HG02610 (cell line): ENCODE measurements at regions not wholly inside any gene's neighbourhood (a gene's known extent, or its start where the extent isn't known, plus 50 kb on each side); places are given as distances from the start of the nearest gene placed in this dataset.

Experiments used
- ATAC-seq: cut with Tn5 transposase; IDR thresholded peaks from one replicate; pipeline ENCODE4 v1.9.1; 2021; ENCODE audit warnings: mild to moderate bottlenecking, moderate library complexity; ENCODE audit not compliant: unreplicated experiment

GRCh38 chr5:2008851-2009629 is 126.3 kb upstream of the IRX4 start:
- no peak for ATAC-seq

DNA sequence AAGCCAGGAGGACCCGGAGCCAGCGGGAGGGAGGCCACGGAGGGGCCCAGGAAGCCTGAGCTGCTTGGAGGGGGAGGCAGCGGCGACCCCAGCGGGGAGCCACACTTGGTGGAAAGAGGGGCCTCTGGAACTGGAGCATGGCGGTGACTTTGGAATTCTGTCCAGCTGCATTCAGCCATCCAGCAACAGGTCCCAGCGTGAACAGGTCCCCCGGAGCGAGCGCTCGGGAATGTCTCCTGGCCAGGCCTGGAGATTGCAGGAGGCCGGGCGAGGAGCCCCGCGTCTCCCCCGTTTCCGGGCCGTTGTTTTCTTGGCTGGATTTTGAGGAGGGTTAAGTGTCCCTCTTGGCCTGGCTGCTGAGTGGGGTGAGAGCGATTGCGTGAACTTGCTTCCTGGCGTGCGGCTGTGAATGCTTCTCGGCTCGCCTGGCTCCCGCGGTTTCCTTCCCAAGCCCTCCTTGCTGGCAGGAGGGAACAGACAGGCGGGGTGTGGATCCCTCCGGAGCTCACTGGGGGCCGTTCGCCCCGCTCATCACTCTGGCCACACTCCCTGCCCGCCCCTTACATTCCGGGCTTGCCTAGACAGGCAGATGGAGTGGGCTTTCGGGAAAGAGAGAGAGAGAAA is 125.3 kb upstream of the IRX4 start:
- ATAC-seq: no peak

DNA sequence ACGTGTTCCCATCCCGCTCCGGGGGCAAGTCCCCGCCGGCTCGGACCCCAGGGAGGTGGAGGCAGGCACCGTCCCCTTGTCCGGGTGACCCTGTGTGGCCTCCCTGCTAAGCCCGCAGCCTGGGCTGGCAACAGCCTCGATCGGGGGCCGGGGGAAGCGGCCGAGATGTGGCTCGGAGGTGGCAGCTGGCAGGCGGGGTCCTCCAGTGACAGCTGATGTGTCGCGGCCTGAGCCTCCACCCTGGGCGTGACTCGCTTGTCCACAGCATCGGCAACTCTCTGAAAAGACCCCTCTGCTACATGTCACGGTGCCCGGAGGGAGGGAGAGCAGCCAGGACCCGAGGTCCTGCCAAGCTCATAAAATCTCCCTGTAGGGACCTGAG is 124.8 kb upstream of the IRX4 start:
- no peak for ATAC-seq

GRCh38 chr5:2006971-2007291 is 124.2 kb upstream of the IRX4 start:
- no peak for ATAC-seq

- ATAC-seq: no peak
These were observed 123.7 kb upstream of the IRX4 start for GRCh38 chr5:2006193-2006970.

- no peak for ATAC-seq
These were observed 122.6 kb upstream of the IRX4 start for GRCh38 chr5:2005101-2006041.

GRCh38 chr5:2003690-2004365 is 121.1 kb upstream of the IRX4 start:
- no peak for ATAC-seq

DNA sequence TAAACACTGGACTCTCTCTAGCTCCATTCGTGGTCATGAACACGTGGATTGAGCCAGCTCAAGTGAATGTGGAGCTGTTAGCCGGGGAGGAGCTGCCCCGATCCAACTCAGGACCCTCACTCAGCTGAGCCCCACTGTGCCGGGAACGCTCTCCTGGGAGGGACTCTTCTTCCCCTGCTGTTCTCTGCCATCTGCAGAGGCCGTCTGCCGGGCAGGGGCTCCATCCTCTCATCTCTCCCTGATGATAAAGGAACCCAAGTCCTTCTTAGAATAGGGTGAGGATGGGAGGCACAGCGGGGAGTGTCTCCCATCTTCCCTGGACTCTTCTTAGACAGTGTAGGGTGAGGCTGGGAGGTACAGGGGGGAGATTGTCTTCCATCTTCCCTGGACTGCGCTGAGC is 120.5 kb upstream of the IRX4 start:
- ATAC-seq: no peak

- no peak for ATAC-seq
These were observed 118.6 kb upstream of the IRX4 start for GRCh38 chr5:2001300-2001699.

- no peak for ATAC-seq
These were observed 117.9 kb upstream of the IRX4 start for GRCh38 chr5:2000591-2000990.

DNA sequence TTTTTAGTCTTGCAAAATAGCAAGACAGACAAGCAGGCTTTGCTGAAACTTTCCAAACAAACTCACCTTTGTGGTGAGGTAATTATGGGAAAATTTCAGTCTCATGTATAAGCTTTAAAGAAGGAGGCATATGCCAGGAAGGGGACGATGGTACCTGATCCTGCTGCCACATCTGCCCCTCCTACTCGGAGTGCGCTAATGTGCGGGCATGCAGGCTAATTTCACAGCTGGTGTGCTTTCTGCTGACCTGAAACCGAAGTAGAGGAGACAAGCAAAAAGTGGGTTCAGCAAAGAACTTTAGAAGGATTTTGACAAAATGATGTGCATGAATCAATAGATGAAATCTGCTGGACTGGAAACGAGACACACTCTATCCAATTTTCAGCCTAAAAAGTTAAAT is 117.1 kb upstream of the IRX4 start:
- ATAC-seq: no peak

GRCh38 chr5:1998716-1999317 is 116.1 kb upstream of the IRX4 start:
- ATAC-seq: no peak

GRCh38 chr5:1998348-1998669 is 115.6 kb upstream of the IRX4 start:
- no peak for ATAC-seq

DNA sequence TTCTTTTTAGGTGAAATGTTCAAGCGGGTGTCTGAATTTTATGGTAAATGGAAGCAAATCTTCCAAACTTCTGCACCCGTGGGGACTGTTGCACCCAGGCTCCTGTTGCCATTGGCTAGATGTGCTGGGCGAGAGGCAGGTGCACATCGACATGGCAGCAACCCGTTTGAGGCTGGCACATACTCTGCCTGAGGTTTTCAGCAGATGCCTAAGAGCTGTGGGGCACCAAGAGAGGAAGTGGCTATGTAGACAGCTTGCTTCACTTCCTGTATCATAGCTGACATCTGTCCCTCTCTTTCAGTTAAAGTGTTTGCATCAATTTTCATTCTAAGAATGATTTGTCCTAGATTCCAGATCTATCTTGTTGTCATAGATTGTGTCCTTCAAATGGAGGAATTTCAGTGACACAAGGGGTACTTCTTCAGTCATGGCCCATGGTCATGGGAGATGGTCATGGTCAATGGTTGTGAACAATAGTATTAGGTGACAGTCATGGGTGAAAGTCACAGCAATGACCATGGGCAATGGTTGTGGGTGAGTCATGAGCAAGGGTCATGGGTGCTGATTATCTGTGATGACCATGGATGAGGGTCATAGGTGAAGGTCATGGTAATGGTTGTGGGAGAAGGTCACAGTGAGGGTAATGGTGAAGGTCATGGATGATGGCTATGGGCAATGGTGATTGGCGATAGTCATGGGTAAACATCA is 115.1 kb upstream of the IRX4 start:
- no peak for ATAC-seq

DNA sequence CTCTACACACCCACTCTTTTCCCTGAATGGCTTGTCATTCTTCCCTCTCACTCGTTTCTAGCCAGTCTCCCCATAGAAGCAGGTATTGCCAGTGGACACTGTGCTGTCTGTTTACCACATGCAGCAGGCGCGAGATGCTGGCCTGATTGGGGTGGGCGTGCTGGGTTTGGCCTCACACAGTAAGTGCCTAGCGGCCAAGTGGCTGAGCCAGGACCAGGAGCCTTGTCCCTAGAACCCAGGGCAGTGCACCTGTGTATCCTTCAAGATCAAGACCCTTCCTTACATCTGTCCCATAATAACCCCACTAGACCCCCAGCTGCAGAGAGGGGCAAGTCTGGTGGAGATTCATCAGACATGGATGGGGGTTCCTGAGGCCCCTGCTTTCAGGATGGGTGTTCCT is 112.8 kb upstream of the IRX4 start:
- no peak for ATAC-seq

DNA sequence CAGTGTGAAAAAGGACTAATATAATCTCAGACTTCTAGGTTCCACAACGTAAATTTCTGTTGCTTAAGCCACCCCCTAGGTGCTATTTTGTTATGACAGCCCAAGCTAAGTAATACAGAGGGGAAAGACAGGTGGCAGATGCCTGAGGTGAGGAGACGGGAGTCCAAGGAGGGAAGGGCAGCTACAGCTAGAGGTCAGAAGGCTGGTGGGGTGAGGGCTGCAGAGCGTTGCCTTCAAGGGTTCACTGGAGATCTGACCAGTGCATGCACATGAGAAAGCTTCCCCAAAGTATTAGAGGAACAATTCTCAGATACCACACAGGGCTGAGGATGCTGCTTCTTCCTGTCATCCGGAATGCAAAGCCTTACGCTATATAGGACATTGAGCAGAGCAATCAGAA is 104.7 kb upstream of the IRX4 start:
- ATAC-seq: no peak

- ATAC-seq: no peak
These were observed 103.1 kb upstream of the IRX4 start for GRCh38 chr5:1985781-1986180.

GRCh38 chr5:1983919-1984695 is 101.4 kb upstream of the IRX4 start:
- no peak for ATAC-seq

- ATAC-seq: no peak
These were observed 100.7 kb upstream of the IRX4 start for GRCh38 chr5:1983401-1983800.
